GM21526 (cell line): ENCODE measurements at regions not wholly inside any gene's neighbourhood (a gene's known extent, or its start where the extent isn't known, plus 50 kb on each side); places are given as distances from the start of the nearest gene placed in this dataset.

ENCODE experiments used
- ATAC-seq: cut with Tn5 transposase; IDR thresholded peaks from one replicate; pipeline ENCODE4 v1.9.1; 2021; ENCODE audit warnings: moderate library complexity; ENCODE audit not compliant: unreplicated experiment, low FRiP score

- no peak for ATAC-seq
These were observed 645.3 kb upstream of the DDX18 start for GRCh38 chr2:117169036-117169765.

- ATAC-seq, result no peak
These were observed 643.6 kb upstream of the DDX18 start for GRCh38 chr2:117170897-117171296.

GRCh38 chr2:117179405-117179804 is 635.1 kb upstream of the DDX18 start:
- no peak for ATAC-seq

GRCh38 chr2:117190856-117191559 is 623.5 kb upstream of the DDX18 start:
- ATAC-seq, result no peak

DNA sequence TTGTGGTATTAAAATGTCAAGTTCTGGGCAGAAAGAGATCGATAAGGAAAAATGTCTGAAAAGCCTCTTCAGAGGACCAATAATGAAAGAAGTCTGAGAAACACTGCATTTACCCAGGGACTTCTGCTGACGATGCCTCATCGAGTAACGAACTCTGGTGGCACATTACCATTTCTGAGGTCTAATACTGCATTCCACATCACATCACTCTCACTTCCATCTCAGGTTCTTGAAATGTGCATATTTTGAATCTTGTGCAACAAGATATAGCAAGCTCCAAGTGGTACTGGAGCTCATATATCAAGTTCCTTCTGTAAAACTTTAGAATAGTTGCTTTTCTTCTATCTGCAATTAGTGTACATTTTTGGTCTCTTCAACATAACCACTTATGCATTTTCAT is 619.1 kb upstream of the DDX18 start:
- no peak for ATAC-seq

GRCh38 chr2:117199511-117199910 is 615.0 kb upstream of the DDX18 start:
- ATAC-seq, result no peak

- no peak for ATAC-seq
These were observed 601.9 kb upstream of the DDX18 start for GRCh38 chr2:117212562-117212961.

DNA sequence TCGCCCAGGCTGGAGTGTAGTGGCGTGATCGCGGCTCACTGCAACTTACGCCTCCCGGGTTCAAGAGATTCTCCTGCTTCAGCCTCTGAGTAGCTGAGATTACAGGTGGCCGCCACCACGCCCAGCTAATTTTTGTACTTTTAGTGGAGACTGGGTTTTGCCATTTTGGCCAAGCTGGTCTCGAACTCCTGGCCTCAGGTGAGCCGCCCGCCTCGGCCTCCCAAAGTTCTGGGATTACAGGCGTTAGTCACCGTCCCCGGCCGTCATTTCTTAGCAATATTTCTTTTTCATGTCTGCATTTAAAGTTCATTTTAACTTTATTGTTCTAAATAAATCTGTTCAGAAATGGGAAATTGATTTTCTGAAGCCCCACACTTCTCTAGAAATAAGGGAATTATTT is 597.3 kb upstream of the DDX18 start:
- no peak for ATAC-seq

- ATAC-seq, result no peak
These were observed 591.7 kb upstream of the DDX18 start for GRCh38 chr2:117222809-117223208.

DNA sequence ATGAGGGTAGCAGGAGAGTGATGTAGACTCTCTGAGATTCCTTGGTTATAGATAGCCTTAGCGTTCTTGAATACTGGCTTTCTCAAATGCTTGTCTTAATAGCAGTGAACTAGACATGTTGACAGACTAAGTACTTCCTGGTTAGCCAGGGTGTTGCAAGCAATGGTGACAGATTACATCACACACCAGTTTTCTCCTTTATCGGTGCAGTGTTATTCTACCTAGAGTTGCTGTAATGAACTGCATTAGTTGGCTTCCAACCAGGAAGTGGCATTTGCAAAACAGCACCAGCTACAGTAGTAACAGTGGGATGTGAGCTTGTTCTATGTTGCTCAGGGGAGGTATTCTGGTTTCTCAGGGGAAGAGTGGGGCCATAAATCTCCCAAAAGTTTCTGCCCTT is 582.2 kb upstream of the DDX18 start:
- no peak for ATAC-seq

- no peak for ATAC-seq
These were observed 557.1 kb upstream of the DDX18 start for GRCh38 chr2:117257362-117257761.

GRCh38 chr2:117269574-117269973 is 544.9 kb upstream of the DDX18 start:
- no peak for ATAC-seq

- no peak for ATAC-seq
These were observed 542.9 kb upstream of the DDX18 start for GRCh38 chr2:117271631-117272030.

GRCh38 chr2:117273009-117273671 is 541.4 kb upstream of the DDX18 start:
- ATAC-seq, result no peak

- ATAC-seq, result no peak
These were observed 521.5 kb upstream of the DDX18 start for GRCh38 chr2:117293012-117293411.

GRCh38 chr2:117299451-117299850 is 515.0 kb upstream of the DDX18 start:
- ATAC-seq, result no peak

DNA sequence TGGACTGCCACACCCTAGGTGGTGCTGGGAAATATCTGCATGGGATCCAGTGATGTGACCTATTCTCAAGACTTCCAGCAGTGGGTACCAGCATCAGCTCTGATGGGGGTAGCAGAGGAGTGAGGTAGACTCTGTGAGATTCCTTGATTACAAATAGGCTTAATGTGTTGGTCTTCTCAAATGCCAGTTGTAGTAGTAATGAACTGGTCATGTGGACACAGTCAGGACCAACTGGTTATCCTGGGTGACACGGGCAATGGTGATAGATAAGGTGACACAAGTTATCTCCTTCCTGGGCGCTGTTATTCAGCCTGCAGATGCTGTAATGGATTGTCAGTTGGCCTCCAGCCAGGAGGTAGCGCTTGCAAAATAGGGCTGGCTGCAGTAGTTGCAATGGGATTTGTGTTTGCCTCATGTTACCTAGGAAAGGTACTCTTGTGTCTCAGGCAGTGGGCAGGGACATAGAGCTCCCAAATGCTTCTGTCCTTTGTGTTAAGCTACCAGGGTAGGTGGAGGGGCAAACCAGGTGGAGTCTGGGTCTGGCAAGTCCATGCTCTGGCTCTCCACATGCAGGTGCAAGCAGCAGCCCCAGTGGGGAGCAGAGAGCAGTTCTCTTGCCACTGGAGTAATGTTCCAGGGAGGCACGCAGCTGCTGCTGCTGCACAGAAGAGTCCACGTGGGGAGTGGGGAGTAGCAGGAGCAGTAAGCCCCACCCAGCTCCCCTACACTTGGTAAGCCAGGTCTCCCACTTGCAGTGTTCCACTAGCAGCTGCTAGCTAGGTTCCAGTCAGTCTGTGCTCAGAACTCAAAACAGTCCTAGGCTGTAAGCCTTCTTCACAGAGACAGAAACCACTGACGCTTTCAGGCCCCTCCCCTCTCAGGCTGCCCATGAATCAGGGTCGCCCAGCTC is 505.4 kb upstream of the DDX18 start:
- ATAC-seq, result no peak

- ATAC-seq, result no peak
These were observed 492.7 kb upstream of the DDX18 start for GRCh38 chr2:117321816-117322215.

- no peak for ATAC-seq
These were observed 491.2 kb upstream of the DDX18 start for GRCh38 chr2:117323331-117323730.

DNA sequence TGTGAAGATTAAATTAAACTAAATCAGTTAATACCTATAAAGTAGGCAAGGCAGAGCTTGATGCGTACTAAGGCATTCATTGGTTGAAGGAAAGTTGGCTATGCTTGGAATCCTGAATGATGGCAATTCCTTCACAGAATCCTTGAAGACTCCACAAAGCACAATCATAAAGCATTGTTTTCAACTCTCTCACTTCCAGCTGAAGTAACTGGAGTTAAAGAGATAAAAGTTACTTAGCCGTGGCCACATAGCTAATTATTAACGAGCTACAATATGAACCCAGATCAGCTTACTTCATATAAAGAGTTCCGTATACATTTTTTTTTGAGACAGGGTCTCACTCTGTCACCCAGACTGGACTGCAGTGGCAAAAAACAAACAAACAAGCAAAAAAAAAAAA is 483.9 kb upstream of the DDX18 start:
- no peak for ATAC-seq

DNA sequence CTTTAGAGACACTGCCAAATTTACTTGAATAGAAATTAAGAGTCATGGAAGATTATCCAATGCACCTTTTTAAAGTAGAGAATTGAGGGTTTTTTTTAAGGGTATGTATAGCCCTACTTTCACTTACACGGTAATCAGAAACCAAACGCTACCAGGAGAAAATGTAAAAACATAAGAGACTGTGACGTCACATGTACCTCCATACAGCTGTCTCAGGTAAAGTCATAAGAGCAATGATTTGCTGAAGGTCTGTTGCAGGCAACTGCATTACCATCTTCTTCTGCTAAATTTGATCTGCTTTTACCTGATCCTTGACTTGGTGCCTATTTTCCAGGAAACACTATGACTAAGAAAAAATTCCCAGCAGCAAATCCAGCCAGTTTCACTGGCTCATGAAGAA is 478.5 kb upstream of the DDX18 start:
- no peak for ATAC-seq
